ENCODE measurements at regions not wholly inside any gene's neighbourhood (a gene's known extent, or its start where the extent isn't known, plus 50 kb on each side); places are given as distances from the start of the nearest gene placed in this dataset.

DNA sequence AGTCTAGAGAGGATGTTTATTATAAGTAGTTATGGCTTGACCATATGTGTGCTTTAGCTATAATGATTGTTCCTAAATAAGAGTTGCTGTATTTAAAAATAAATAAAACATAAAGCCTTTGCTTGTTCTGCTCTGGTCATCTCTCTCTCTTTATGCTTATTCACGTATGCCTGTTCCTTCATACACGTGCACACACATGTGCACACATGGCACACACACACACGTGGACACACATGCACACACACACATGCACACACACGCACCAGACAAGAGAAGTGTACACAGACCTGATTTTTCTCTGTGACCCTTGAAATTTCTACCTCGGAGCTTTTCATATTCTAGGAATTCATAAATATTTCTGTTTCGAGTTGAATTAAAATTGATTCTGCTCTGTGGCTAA lies 658.2 kb upstream of the SALL3 start:
- no peak overlapping the region for H3K4me3 ChIP-seq (replicated peaks in 1 of 3; ENCODE audit: insufficient read depth in 1 of 3, low read depth in 2 of 3, low read length in 3 of 3)
- no peaks in the 10 kb centered on the region for H4K20me1 ChIP-seq (ENCODE audit: insufficient read depth, low read length)
- H3K9me3 ChIP-seq (ENCODE audit: low read length): no peaks in the 10 kb centered on the region
- POLR2A ChIA-PET: no interaction called here
- no peak overlapping the region for H3K9ac ChIP-seq (ENCODE audit: insufficient read depth, low read depth, low read length)
- peaks cover 0 to 9% of the 10 kb centered on the region in 2 experiments; a peak in 2 of 5 replicates for H3K27me3 ChIP-seq (ENCODE audit: control insufficient read depth in 1 of 2, insufficient read depth in 2 of 2, low read length in 2 of 2)
- no TSS peak for BruUV-seq (replicated peaks)
- no peak overlapping the region for H3K4me2 ChIP-seq (ENCODE audit: low read depth, low read length)
- ATAC-seq (no peak), FAIRE-seq (no peak), DNase-seq (ENCODE audit: low spot score) (no peak)
- no peak for TF ChIP-seq KLF16 (CRISPR knock-in tag; IDR thresholded peaks at IDR 0.05)
- TF ChIP-seq, protein P1, sequence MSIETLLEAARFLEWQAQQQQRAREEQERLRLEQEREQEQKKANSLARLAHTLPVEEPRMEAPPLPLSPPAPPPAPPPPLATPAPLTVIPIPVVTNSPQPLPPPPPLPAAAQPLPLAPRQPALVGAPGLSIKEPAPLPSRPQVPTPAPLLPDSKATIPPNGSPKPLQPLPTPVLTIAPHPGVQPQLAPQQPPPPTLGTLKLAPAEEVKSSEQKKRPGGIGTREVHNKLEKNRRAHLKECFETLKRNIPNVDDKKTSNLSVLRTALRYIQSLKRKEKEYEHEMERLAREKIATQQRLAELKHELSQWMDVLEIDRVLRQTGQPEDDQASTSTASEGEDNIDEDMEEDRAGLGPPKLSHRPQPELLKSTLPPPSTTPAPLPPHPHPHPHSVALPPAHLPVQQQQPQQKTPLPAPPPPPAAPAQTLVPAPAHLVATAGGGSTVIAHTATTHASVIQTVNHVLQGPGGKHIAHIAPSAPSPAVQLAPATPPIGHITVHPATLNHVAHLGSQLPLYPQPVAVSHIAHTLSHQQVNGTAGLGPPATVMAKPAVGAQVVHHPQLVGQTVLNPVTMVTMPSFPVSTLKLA (IDR thresholded peaks at IDR 0.05): peak; percentile 96
- no peaks in the 10 kb centered on the region for H3K79me2 ChIP-seq (ENCODE audit: insufficient read depth, low read length)
- no peaks in the 10 kb centered on the region for H3K4me1 ChIP-seq (ENCODE audit: insufficient read depth, low read length)
- H3K36me3 ChIP-seq (replicated peaks in 1 of 2; ENCODE audit: control insufficient read depth in 1 of 2, insufficient read depth in 2 of 2, low read length in 2 of 2): no peaks in the 10 kb centered on the region
- H3K27ac ChIP-seq (ENCODE audit: extremely low read length, insufficient read depth, low read length): no peak overlapping the region
- WGBS (ENCODE audit: low lambda C conversion rate): 6% methylated on average over 6 of the region's 6 CpGs
- intact Hi-C loops (cut with micrococcal nuclease; ENCODE audit: unreplicated experiment): no loop called here
- H2AFZ ChIP-seq (ENCODE audit: low read length): no peak overlapping the region
- in situ Hi-C loops (cut with HindIII; ENCODE audit: extremely low pct_ligation_motif_present, low pct_unique_long_range_greater_than_20kb): no loop called here
- CTCF ChIA-PET (ENCODE audit: low intra/inter-chr PET ratio, low total read pairs): no interaction called here

DNA sequence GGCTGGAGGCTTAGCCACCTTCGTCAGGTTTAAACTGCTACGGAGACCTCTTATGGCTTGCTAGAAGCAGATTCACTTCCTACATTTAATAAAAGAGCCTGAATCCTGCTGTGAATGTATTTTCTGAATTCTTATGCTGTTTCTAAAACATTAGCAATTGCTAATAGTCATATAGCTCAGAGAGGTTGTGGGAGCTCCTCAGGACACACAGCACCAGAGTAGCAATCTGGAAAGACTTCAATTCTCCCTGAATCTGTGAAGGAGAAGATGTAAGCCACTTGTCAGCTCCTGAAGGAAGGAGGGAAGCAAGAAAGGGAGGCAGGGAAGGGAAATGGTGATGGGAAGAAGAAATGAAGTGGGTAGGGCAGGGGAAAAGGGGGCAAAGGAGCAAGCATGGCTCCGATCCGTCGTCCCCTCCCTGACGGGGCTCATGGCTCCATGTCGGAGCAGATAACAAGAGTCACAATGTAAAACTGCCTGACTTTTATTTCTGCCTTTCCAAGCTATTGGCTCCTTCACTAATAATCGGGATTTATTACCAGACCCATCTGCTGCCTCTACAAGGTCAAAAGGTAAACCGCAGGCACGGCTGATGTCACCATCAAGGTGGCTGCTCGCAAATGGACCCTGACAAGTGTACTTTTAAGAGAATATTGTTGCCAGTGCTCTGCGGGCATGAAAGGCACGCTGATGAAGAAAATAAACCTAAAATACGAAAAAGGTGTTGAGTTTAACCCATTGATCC lies 656.0 kb upstream of the SALL3 start:
- intact Hi-C loops (cut with micrococcal nuclease; ENCODE audit: unreplicated experiment): no loop called here

More for the DNA sequence above, 656.0 kb upstream of the SALL3 start:
- no peak for ATAC-seq
- no TSS peak for BruUV-seq (replicated peaks)
- H3K4me1 ChIP-seq (ENCODE audit: insufficient read depth, low read length): no peaks in the 10 kb centered on the region
- ChIA-PET CTCF (ENCODE audit: low intra/inter-chr PET ratio, low total read pairs) (no interaction called here), POLR2A (no interaction called here)
- H3K9ac ChIP-seq (ENCODE audit: insufficient read depth, low read depth, low read length): no peak overlapping the region
- H3K27ac ChIP-seq (ENCODE audit: extremely low read length, insufficient read depth, low read length): no peak overlapping the region
- 26% methylated on average over 14 of the region's 14 CpGs for WGBS (ENCODE audit: low lambda C conversion rate)
- no peaks in the 10 kb centered on the region for H4K20me1 ChIP-seq (ENCODE audit: insufficient read depth, low read length)
- no peaks in the 10 kb centered on the region for H3K36me3 ChIP-seq (replicated peaks in 1 of 2; ENCODE audit: control insufficient read depth in 1 of 2, insufficient read depth in 2 of 2, low read length in 2 of 2)
- DNase-seq (ENCODE audit: low spot score): no peak
- H3K4me3 ChIP-seq (replicated peaks in 1 of 3; ENCODE audit: insufficient read depth in 1 of 3, low read depth in 2 of 3, low read length in 3 of 3): no peak overlapping the region
- no peak for FAIRE-seq
- H3K27me3 ChIP-seq (ENCODE audit: control insufficient read depth in 1 of 2, insufficient read depth in 2 of 2, low read length in 2 of 2): peaks cover 0 to 5% of the 10 kb centered on the region in 2 experiments; a peak in 2 of 5 replicates
- H3K9me3 ChIP-seq (ENCODE audit: low read length): no peaks in the 10 kb centered on the region
- TF ChIP-seq GATA4 (IDR thresholded peaks at IDR 0.05; ENCODE audit: borderline replicate concordance, low read depth) (no peak), ZNF768 (CRISPR knock-in tag; IDR thresholded peaks at IDR 0.05) (peak; percentile 35; the same call in 1 of the 2 replicates)
- H2AFZ ChIP-seq (ENCODE audit: low read length): no peak overlapping the region
- no peak overlapping the region for H3K4me2 ChIP-seq (ENCODE audit: low read depth, low read length)
- no peaks in the 10 kb centered on the region for H3K79me2 ChIP-seq (ENCODE audit: insufficient read depth, low read length)
- in situ Hi-C loops (cut with HindIII; ENCODE audit: extremely low pct_ligation_motif_present, low pct_unique_long_range_greater_than_20kb): no loop called here

Measured in HepG2 (cell line).